ENCODE measurements at regions not wholly inside any gene's neighbourhood (a gene's known extent, or its start where the extent isn't known, plus 50 kb on each side); places are given as distances from the start of the nearest gene placed in this dataset.

DNA sequence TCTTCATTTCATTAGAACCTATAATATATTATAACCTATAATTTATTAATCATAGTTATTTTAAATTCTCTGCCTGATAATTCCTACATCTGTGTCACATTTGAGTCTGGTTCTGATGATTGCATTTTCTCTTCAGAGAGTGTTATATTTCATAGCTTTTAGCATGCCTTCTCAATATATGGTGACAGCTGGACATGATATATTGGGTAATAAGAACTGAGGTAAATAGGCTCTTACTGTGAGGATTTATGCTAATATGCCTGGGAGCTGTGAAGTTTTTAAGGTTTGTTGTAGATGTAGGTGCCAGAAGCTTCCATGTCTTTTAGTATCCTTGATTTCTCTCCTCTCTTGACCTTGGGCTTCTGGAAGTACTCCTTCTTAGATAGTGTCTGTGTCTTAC lies 325.9 kb upstream of the SEMA3D start:
- TF ChIP-seq CTCF (IDR thresholded peaks at IDR 0.05; ENCODE audit: unreplicated experiment) = no peak
- no TSS peak for BruUV-seq (replicated peaks)
- H3K9me3 Mint-ChIP-seq (ENCODE audit: unreplicated experiment) = no peaks in the 10 kb centered on the region
- H3K36me3 Mint-ChIP-seq (ENCODE audit: insufficient read depth, unreplicated experiment) = no peaks in the 10 kb centered on the region
- ChIA-PET POLR2A (no interaction called here), CTCF (interaction anchor here (1.2 kb wide), 1 partner anchor 32 kb away, joined by 3 read pairs; no protein-coding TSS in a partner anchor)
- DNase-seq (ENCODE audit: unreplicated experiment) = no peak
- H3K27me3 Mint-ChIP-seq (ENCODE audit: insufficient read depth, unreplicated experiment) = peaks cover 85% of the 10 kb centered on the region
- no peak overlapping the region for H3K4me3 Mint-ChIP-seq (ENCODE audit: unreplicated experiment)
- intact Hi-C loops (cut with micrococcal nuclease) = no loop called here
- no peaks in the 10 kb centered on the region for H3K4me1 Mint-ChIP-seq (ENCODE audit: insufficient read depth, unreplicated experiment)
- H3K27ac Mint-ChIP-seq (ENCODE audit: low read depth, unreplicated experiment) = no peak overlapping the region

- Mint-ChIP-seq H3K9me3 (ENCODE audit: unreplicated experiment) (no peaks in the 10 kb centered on the region), H3K4me1 (ENCODE audit: insufficient read depth, unreplicated experiment) (no peaks in the 10 kb centered on the region), H3K27ac (ENCODE audit: low read depth, unreplicated experiment) (no peak overlapping the region), H3K36me3 (ENCODE audit: insufficient read depth, unreplicated experiment) (no peaks in the 10 kb centered on the region), H3K4me3 (ENCODE audit: unreplicated experiment) (no peak overlapping the region), H3K27me3 (ENCODE audit: insufficient read depth, unreplicated experiment) (peaks cover 92% of the 10 kb centered on the region)
- intact Hi-C loops (cut with micrococcal nuclease) = no loop called here
- TF ChIP-seq CTCF (IDR thresholded peaks at IDR 0.05; ENCODE audit: unreplicated experiment) = no peak
- ChIA-PET CTCF (interaction anchor here (1.0 kb wide), 1 partner anchor 16 kb away, joined by 3 read pairs; no protein-coding TSS in a partner anchor), POLR2A (no interaction called here)
- BruUV-seq (replicated peaks) = no TSS peak
- no peak for DNase-seq (ENCODE audit: unreplicated experiment)
These were observed 323.4 kb upstream of the SEMA3D start for GRCh38 chr7:85510287-85510686.

DNA sequence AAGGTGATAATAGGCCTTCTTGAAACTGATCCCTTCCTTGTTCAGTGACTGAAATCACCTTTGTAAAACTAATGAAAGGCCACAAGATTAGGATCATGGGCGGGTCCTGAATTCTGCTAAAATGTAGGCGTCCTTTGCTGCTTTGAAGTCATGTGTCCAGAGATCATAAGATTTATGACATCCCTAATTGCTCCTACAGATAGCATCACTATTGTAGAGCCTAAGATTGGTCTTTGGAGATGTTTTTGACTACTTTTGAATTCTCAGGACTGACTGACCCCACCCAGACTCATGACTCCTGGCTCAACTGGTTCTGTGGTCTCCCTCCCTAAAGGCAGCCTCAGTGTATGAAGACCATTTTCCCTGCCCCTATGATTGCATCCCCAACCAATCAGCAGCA lies 322.6 kb upstream of the SEMA3D start:
- intact Hi-C loops (cut with micrococcal nuclease) = no loop called here
- CTCF ChIA-PET = interaction anchor here (1.0 kb wide), 1 partner anchor 17 kb away, joined by 3 read pairs; no protein-coding TSS in a partner anchor
- DNase-seq (ENCODE audit: unreplicated experiment) = no peak
- Mint-ChIP-seq H3K4me1 (ENCODE audit: insufficient read depth, unreplicated experiment) (no peaks in the 10 kb centered on the region), H3K27me3 (ENCODE audit: insufficient read depth, unreplicated experiment) (peaks cover 92% of the 10 kb centered on the region), H3K27ac (ENCODE audit: low read depth, unreplicated experiment) (no peak overlapping the region), H3K36me3 (ENCODE audit: insufficient read depth, unreplicated experiment) (no peaks in the 10 kb centered on the region), H3K9me3 (ENCODE audit: unreplicated experiment) (no peaks in the 10 kb centered on the region), H3K4me3 (ENCODE audit: unreplicated experiment) (no peak overlapping the region)
- POLR2A ChIA-PET = no interaction called here
- TF ChIP-seq CTCF (IDR thresholded peaks at IDR 0.05; ENCODE audit: unreplicated experiment) = no peak
- BruUV-seq (replicated peaks) = no TSS peak

DNA sequence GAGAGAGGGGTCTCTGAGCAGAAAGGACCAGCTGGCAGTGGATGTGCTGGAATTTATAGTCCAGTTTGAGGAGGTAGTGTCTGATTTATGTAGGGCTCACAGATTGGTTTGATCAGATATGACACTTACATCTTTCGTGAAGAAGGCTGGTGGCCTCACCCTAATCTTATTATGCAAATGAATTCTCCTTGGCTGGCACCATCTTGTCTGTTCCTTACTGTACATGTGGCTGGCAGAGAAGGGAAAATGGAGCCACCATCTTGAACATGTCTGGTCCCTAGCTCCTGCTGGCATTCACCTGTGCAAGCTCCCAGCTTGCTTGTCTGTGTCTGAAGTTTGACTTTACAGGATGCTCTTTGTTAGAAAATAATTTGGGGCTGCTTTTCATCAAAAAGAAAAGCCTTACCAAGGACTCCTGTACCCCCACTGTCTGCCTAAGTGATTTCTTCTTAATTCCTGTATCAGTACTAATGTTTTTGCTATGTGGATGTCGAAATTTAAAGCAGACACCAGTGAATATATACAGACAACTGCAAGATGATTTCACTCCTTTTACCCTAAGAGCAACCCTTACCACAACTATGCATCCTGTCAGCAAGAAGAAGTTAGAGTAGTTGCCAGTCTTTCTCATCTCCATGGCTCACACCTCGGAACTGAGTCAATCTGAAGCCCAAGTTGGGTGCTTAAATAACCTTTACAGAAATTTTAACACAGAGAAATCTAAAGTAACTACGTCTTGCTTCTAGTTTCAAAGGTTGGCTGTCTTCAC lies 322.0 kb upstream of the SEMA3D start:
- Mint-ChIP-seq H3K36me3 (ENCODE audit: insufficient read depth, unreplicated experiment) (no peaks in the 10 kb centered on the region), H3K27me3 (ENCODE audit: insufficient read depth, unreplicated experiment) (peaks cover 92% of the 10 kb centered on the region), H3K4me1 (ENCODE audit: insufficient read depth, unreplicated experiment) (no peaks in the 10 kb centered on the region), H3K9me3 (ENCODE audit: unreplicated experiment) (no peaks in the 10 kb centered on the region), H3K4me3 (ENCODE audit: unreplicated experiment) (no peak overlapping the region), H3K27ac (ENCODE audit: low read depth, unreplicated experiment) (no peak overlapping the region)
- no peak for TF ChIP-seq CTCF (IDR thresholded peaks at IDR 0.05; ENCODE audit: unreplicated experiment)
- ChIA-PET CTCF (interaction anchor here (0.8 kb wide), 1 partner anchor 45 kb away, joined by 3 read pairs; no protein-coding TSS in a partner anchor), POLR2A (no interaction called here)
- DNase-seq (ENCODE audit: unreplicated experiment) = no peak
- intact Hi-C loops (cut with micrococcal nuclease) = no loop called here
- BruUV-seq (replicated peaks) = no TSS peak

Data from MCF 10A (cell line).